ENCODE measurements at regions not wholly inside any gene's neighbourhood (a gene's known extent, or its start where the extent isn't known, plus 50 kb on each side); places are given as distances from the start of the nearest gene placed in this dataset.

- 52 to 71% (median 59%) methylated on average over 4 of the region's 4 CpGs for WGBS, 4 donors
- Histone ChIP-seq H3K9me3 (peaks cover 0 to 19% (median 3%) of the 10 kb centered on the region in 12 donors), H3K4me3 (no peak overlapping the region), H3K27ac (no peak overlapping the region), H3K36me3 (no peaks in the 10 kb centered on the region), H3K4me1 (no peaks in the 10 kb centered on the region), H3K27me3 (no peaks in the 10 kb centered on the region)
- TF ChIP-seq POLR2A (IDR thresholded peaks at IDR 0.05) (no peak), CTCF (IDR thresholded peaks at IDR 0.05) (peak in 3 of 12 donors; percentile 11 to 31 (median 25))
- ATAC-seq (no peak), DNase-seq (no peak)
- intact Hi-C loops (cut with DNase I) = no loop called here
These were observed 570.1 kb upstream of the CXADR start for GRCh38 chr21:16942703-16943102.

- Histone ChIP-seq H3K36me3 (no peaks in the 10 kb centered on the region), H3K9me3 (peaks cover 0 to 19% (median 3%) of the 10 kb centered on the region in 12 donors), H3K27ac (no peak overlapping the region), H3K4me3 (no peak overlapping the region), H3K27me3 (no peaks in the 10 kb centered on the region), H3K4me1 (no peaks in the 10 kb centered on the region)
- intact Hi-C loops (cut with DNase I) = no loop called here
- ATAC-seq (no peak), DNase-seq (no peak)
- TF ChIP-seq CTCF (IDR thresholded peaks at IDR 0.05) (no peak), POLR2A (IDR thresholded peaks at IDR 0.05) (no peak)
These were observed 569.6 kb upstream of the CXADR start for GRCh38 chr21:16943231-16943630.

- intact Hi-C loops (cut with DNase I) = no loop called here
- no peak for TF ChIP-seq CTCF (IDR thresholded peaks at IDR 0.05)
- no peak for TF ChIP-seq POLR2A (IDR thresholded peaks at IDR 0.05)
- H3K4me1 ChIP-seq = no peaks in the 10 kb centered on the region
- no peak overlapping the region for H3K4me3 ChIP-seq
- H3K36me3 ChIP-seq = no peaks in the 10 kb centered on the region
- no peaks in the 10 kb centered on the region for H3K27me3 ChIP-seq
- no peak for DNase-seq
- ATAC-seq = no peak
- WGBS, 4 donors = 80 to 90% (median 88%) methylated on average over 3 of the region's 3 CpGs
- no peak overlapping the region for H3K27ac ChIP-seq
- peaks cover 0 to 19% (median 2%) of the 10 kb centered on the region in 12 donors for H3K9me3 ChIP-seq
These were observed 567.3 kb upstream of the CXADR start for GRCh38 chr21:16945580-16945979.

GRCh38 chr21:16956824-16957223 lies 556.0 kb upstream of the CXADR start:
- Histone ChIP-seq H3K36me3 (no peaks in the 10 kb centered on the region), H3K9me3 (no peaks in the 10 kb centered on the region), H3K4me1 (no peaks in the 10 kb centered on the region), H3K27ac (no peak overlapping the region), H3K4me3 (no peak overlapping the region), H3K27me3 (no peaks in the 10 kb centered on the region)
- ATAC-seq = no peak
- intact Hi-C loops (cut with DNase I) = no loop called here
- no peak for TF ChIP-seq CTCF (IDR thresholded peaks at IDR 0.05)
- DNase-seq = no peak

All from heart left ventricle (tissue), 16 donors.